Astrocyte (in vitro differentiated cells and primary cell): ENCODE measurements at regions not wholly inside any gene's neighbourhood (a gene's known extent, or its start where the extent isn't known, plus 50 kb on each side); places are given as distances from the start of the nearest gene placed in this dataset.

Source experiments
- EZH2 ChIP-seq: IDR thresholded peaks from 2 replicates; pipeline ENCODE4 v1.6.1; 2012; ENCODE audit warnings: mild to moderate bottlenecking, low read length, inconsistent platforms; ENCODE audit not compliant: insufficient read depth
- TF ChIP-seq, protein P1 (sequence below): IDR thresholded peaks from 2 replicates; pipeline ENCODE4 v1.5.1; 2011; ENCODE audit warnings: low read depth, mild to moderate bottlenecking, inconsistent platforms, low read length, moderate library complexity; ENCODE audit not compliant: insufficient read depth

DNA sequence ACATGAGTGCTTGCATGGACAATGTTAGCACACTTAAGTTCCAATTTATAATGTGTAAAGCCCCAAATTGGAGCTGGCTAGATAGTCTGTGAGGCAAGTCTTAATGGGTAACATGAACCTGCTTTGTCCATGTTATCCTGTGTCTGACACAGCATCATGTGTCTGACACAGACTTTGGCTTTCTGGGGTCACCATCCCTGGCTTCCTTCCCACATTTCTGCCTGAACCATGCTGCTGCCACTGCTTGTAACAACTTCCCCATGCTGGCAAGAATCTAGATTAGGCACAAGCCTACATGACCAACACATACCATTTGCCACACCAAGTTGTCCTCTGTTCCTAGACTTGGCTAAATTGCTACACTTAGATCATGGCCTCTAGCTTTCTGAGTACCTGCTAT lies 49.8 kb upstream of the ZBTB7C start:
- TF ChIP-seq, protein P1, sequence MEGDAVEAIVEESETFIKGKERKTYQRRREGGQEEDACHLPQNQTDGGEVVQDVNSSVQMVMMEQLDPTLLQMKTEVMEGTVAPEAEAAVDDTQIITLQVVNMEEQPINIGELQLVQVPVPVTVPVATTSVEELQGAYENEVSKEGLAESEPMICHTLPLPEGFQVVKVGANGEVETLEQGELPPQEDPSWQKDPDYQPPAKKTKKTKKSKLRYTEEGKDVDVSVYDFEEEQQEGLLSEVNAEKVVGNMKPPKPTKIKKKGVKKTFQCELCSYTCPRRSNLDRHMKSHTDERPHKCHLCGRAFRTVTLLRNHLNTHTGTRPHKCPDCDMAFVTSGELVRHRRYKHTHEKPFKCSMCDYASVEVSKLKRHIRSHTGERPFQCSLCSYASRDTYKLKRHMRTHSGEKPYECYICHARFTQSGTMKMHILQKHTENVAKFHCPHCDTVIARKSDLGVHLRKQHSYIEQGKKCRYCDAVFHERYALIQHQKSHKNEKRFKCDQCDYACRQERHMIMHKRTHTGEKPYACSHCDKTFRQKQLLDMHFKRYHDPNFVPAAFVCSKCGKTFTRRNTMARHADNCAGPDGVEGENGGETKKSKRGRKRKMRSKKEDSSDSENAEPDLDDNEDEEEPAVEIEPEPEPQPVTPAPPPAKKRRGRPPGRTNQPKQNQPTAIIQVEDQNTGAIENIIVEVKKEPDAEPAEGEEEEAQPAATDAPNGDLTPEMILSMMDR: no peak
- TF ChIP-seq EZH2: no peak
